ENCODE measurements at regions not wholly inside any gene's neighbourhood (a gene's known extent, or its start where the extent isn't known, plus 50 kb on each side); places are given as distances from the start of the nearest gene placed in this dataset.
A peak's percentile ranks its signal among the peaks of the same experiment; 100 is the strongest.

DNA sequence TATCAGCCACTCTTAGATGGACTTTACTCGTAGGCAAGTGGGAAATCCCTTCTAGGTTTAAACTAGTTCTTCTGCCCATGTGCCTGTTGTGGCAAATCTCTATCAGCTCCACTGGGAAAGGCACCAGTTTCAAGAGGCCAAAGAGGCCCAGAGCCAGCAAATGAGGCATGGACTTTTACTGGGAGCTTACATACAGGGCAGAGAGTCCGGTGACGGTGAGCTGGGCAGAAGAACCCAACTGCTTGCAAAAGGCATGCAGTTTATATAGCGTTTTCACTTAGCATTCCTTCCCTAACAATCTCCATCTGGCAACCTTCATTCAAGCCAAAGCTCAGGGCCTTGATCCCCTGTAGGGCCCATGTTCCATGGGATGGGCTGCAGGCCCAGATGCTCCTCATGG, 93.0 kb upstream of the C3orf80 start:
- FAIRE-seq, result no peak

GRCh38 chr3:160133757-160134156, 91.5 kb upstream of the C3orf80 start:
- FAIRE-seq, result no peak

DNA sequence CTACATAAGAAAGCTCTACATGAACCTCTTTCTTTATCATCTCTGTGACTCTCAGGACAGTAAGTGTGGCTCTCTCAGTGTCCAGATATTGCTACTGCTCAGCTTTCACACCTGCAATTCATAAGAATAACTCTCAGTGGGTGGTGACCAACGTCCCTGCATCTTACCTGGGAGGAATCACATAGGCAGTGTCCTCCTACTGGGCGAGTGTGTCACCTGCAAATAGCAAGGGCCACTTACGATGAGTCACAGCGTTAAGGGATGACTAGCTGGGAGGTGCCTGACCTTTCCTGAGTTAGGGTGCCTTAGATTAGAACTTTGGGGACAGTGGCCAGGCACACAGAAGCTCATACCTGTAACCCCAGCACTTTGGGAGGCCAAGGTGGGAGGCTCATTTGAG, 90.8 kb upstream of the C3orf80 start:
- no peak for FAIRE-seq

DNA sequence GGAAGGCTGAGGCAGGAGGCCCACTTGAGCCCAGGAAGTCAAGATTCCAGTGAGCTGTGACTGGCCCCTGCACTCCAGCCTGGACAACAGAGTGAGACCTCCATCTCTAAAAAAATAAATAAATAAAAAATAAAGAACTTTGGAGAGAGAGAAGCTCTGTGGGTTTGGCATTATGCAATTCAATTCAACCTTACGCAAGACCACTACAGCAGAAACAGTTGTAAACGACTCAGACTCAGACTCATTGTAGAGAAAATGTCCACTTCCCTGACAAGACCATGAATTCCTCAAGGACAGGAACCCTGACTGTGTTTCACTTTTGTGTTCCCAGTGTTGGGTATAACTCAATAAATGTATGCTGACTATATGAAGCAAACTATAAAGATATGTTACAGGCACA, 90.3 kb upstream of the C3orf80 start:
- no peak for FAIRE-seq

DNA sequence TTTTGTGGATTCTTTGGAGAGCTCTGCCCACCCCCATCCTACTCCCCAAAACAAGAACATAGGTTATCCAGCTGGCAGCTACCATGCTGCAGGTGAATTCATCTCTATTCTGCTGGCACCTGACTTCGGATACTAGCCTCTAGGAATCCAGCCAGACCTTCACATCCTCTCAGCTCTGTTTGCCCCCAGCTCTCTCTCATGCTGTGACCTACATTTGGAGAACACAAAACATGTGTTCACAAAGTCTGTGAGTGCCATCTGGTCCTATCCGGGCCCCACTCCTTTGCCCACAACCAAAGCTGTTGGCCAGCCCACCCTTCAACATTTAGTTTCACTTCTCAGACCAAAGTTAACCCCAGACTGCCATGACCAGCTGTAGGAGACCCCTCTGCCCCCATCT, 89.4 kb upstream of the C3orf80 start:
- no peak for FAIRE-seq

GRCh38 chr3:160136421-160136820, 88.8 kb upstream of the C3orf80 start:
- no peak for FAIRE-seq

- FAIRE-seq, result no peak
Observed at GRCh38 chr3:160139291-160139690, 85.9 kb upstream of the C3orf80 start.

- no peak for FAIRE-seq
Observed at GRCh38 chr3:160140756-160141155, 84.5 kb upstream of the C3orf80 start.

DNA sequence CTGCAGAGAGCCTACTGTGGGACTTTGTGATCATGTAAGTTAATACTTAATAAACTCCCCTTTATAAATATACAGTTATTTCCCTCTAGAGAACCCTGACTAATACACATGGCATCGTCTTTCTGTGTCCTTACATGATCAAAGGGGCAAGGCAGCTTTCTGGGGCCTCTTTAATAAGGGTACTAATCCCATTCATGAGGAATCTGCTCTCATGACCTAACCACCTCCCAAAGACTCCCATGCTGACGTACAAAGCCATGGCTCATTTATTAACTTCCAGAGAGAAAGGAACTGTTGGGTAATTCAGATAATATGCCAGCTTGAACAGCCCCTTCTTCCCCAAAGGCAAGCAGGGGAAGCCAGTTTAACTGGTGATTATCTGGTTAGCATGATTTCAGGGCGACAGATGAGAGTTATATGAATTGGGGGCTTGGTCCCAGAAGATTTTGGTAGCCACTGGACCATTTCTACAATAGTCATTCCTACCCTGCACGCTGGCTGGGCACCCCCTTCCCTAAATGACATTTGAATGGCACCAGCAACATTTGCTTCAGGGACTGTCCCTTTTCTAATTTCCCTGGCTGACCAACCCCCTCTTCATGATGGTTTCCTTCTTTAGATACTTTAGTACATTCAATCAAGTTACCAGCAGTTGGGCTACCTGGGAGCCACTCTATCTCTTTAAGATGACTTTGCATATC, 83.6 kb upstream of the C3orf80 start:
- no peak for FAIRE-seq

DNA sequence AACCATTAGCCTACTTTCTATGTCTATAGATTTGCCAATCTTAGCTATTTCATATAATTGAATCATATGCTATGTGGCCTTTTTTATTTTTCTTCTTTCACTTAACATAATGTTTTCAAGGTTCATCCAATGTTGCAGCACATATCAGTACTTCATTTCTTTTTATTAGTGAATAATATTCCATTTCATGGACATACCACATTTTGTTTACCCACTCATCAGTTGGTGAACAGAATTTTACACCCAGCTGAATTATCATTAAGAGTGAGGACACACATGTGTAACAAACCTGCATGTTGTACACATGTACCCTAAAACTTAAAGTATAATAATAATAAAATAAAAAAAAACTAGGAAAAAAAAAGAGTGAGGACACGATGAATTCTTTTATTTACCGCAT, 81.7 kb upstream of the C3orf80 start:
- no peak for FAIRE-seq

- FAIRE-seq, result no peak
Observed at GRCh38 chr3:160150066-160150465, 75.2 kb upstream of the C3orf80 start.

DNA sequence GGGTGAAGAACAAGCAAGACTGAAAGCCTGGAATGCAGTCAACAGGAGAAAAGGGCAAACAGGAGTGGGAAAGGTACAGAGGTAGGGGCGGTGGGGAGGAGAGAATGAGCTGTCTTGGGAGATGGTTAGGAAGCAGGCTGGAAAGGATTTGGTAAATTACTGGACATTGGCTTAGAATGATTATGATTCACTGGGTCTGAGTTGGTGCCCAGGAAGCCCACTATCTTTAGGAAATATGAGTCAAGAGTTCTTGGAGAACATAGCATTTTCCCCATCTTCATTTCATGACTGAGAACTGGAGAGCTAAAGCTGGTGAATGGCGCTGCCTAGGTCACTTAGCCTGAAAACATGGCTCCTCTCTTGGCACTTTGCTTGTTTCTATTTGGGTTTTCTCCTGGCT, 74.7 kb upstream of the C3orf80 start:
- FAIRE-seq, result no peak

DNA sequence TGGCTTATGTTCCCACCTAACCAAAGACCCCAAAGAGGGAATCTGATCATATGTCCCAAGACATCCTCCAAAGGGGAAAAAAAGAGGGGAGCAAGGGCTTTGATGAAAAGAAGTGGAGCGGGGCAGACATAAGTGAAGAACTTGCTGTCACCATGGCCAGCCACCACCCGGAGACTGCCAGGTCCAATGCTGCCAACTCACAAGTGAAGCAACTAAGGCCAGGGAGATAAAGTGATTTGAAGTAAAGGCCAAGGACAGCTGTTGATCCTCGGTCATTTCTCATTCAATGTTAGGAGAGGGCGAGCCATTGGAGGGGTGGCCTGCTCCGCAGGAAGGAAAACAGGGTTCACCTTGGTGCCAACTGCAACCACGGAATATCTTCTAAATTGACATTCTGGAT, 72.6 kb upstream of the C3orf80 start:
- FAIRE-seq, result no peak

DNA sequence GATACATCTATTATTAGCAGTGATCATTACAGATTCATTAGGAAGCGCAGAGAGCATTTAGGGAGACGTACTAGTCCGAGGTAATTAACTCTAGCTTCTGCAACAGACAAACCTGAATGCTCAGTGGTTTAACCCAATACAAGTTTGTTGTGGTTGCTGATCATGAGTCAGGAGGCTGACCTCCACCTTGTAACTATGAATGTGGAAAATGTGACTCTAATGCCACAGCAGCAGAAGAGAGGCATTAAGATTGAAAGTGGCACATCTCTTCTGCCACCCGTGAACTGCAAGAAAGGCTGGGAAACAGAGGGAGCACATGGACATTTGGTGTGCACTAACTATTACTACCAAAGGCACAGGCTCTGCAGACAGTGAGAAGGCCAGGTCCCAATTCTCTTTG, 71.2 kb upstream of the C3orf80 start:
- FAIRE-seq, result no peak

DNA sequence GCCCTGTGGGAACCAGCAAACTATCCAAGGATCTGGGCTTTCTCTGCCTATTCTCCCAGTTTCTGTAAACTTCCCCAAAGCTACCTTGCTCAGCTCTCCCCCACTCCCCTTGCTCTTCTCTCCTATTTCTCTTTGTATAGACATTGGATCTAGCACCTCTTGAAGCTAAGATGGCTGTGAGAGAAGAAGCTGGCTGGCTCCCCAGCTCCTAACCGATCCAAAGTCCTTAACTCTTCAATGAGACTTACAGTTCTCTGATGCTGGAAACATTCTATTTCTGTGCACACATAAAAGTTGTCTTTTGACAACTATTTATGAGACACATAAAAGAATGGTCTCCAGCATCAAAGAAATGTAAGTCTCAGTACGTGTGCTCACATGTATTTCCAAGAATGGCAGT, 70.6 kb upstream of the C3orf80 start:
- no peak for FAIRE-seq

DNA sequence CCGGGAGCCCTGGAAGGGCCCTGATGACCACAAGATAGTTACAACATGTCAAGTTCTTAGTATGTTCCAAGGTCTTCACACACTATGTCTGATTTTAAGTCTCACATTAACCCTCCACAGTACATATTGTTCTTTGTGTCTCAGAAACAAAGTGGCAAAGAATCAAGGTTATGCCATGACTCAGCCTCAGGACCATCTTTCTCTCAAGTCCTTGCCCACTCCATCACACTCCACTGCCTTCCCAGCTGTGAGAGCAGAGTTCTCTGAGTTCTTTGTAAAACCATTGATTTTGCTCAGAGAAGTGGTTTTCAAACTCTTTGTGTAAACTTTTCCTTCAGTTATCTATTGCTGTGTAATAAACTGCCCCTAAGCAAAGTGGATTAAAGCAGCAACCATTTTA, 67.9 kb upstream of the C3orf80 start:
- FAIRE-seq, result no peak

DNA sequence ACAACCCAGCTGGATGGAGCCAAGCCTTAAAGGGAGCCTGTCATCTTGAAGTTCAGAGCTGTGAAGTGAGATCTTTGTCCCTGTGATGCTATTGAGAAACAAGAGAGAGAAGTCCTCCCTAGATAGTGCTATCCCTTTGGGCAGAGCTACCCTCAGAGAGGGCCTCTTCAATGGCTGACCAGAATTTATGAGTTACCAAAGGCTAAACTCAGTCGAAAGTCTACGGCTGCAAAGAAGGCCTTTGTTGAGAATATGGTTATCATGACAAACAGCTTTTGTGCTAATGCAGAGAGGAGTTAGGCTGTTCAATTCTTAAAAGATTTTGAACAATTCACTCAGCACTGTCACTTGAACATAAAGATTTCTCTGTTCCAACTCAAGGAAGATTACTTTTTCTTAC, 65.9 kb upstream of the C3orf80 start:
- no peak for FAIRE-seq

GRCh38 chr3:160159806-160160205, 65.4 kb upstream of the C3orf80 start:
- no peak for FAIRE-seq

GRCh38 chr3:160161921-160162320, 63.3 kb upstream of the C3orf80 start:
- no peak for FAIRE-seq

- no peak for FAIRE-seq
Observed at GRCh38 chr3:160162440-160162839, 62.8 kb upstream of the C3orf80 start.

DNA sequence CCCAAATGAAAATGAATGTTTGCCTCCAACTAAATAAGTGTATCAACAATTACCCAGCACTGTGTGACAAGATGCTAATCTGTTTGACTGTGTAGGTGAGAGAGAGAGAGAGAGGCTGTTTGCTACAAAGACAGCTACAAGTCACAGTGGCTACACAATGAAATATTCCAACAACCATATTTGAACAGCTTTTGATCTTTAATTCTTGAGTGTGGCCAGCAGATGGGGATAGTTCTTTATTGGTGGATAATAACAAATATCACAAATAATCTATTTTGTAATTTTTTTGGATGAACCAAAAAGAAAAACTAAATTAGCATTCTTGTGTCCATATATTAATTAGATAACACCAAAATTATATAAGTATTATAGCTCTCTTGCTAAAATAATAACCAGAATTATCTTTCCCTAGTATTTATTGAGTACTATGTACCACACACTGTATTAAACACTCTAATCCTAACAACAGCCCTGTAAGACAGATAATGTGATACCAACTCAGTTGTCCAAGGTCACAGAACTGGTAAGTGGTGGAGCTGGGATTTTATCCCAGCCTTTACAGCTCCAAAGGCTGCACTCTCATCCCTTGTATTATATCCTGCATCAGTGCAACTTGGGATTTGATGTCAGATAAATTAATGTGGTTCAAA, 61.9 kb upstream of the C3orf80 start:
- FAIRE-seq, result peak; percentile 80

DNA sequence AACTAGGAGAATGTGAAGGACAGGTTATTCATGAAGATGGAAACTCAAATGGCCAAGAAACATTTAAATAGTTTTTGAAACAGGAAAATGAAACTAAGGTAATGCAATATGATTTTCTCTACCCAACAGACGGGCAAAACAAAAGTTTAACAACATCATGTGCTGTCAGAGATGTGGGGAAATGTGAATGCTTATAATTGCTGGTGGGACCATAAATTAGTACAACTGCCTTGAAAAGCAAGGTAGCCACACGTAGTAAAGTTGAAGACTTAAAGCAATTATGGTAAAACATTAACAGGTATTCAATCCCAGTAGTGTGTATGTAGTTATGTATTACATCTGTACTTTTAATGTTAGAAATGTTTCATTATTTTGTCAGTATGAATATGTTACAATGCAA, 57.0 kb upstream of the C3orf80 start:
- no peak for FAIRE-seq

DNA sequence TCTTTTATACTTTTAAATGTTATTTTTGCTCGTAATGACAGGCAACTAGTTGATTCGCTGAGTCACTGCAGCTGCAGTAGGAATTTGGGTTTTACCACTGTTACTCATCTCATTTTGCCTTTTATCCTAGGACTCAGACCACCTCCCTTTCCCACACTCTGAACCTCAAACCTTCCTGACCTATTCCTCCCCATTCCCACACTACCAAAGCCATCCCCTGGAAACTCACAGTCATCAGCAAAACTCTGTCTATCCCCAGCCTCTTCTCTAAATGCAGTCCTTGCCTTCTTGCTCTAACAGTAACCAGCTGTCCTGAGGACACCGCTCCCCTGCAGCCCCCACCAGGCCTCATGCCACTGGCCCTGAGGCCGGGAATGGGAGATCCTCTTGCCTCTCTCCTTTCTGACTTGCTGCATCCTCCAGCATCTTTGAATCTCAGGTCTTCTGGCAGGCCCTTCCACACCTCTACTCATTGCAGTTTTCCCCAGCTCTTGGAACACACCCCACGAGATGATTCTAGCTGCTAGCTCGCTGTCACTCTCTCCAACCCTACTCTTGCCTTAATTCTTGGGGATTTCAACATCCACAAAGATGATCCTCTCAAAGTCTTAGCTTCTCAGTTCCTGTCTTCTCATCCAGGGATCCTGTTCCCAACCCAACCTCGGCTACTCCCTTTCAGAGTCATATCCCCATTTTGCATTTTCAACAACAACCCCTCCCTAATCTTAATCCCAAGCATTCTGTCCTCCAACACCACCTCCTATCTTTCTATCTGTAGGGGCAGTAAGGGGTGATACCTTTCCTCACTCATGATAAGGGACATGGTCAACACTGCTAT, 55.9 kb upstream of the C3orf80 start:
- no peak for FAIRE-seq

Data from endometrium (tissue), 2 donors.